GM21390 (cell line): ENCODE measurements at regions not wholly inside any gene's neighbourhood (a gene's known extent, or its start where the extent isn't known, plus 50 kb on each side); places are given as distances from the start of the nearest gene placed in this dataset.
A peak's percentile ranks its signal among the peaks of the same experiment; 100 is the strongest.
"Not testable (repeated sequence)": the region's sequence is repeated elsewhere in the genome, so short reads cannot be mapped to it uniquely, and the experiment has no call there.

Experiments used
- ATAC-seq: cut with Tn5 transposase; IDR thresholded peaks from one replicate; pipeline ENCODE4 v1.9.1; 2021; ENCODE audit not compliant: unreplicated experiment

GRCh38 chr4:173475751-173476150 lies 54.3 kb downstream of the HAND2 start:
- no peak for ATAC-seq

GRCh38 chr4:173469622-173470021 lies 60.4 kb downstream of the HAND2 start:
- ATAC-seq, result no peak

GRCh38 chr4:173468314-173468713 lies 61.7 kb downstream of the HAND2 start:
- ATAC-seq, result no peak

GRCh38 chr4:173466101-173466500 lies 63.9 kb downstream of the HAND2 start:
- no peak for ATAC-seq

- no peak for ATAC-seq
Observed at GRCh38 chr4:173464481-173464880, 65.5 kb downstream of the HAND2 start.

- ATAC-seq, result no peak
Observed at GRCh38 chr4:173463816-173464215, 64.9 kb upstream of the SCRG1 start.

- no peak for ATAC-seq
Observed at GRCh38 chr4:173461170-173461569, 62.3 kb upstream of the SCRG1 start.

GRCh38 chr4:173459857-173460256 lies 60.9 kb upstream of the SCRG1 start:
- ATAC-seq, result no peak

- ATAC-seq, result no peak
Observed at GRCh38 chr4:173457893-173458292, 59.0 kb upstream of the SCRG1 start.

- ATAC-seq, result not testable (repeated sequence)
Observed at GRCh38 chr4:173451435-173451834, 52.5 kb upstream of the SCRG1 start.

GRCh38 chr4:173450281-173450680 lies 51.4 kb upstream of the SCRG1 start:
- no peak for ATAC-seq

GRCh38 chr4:173449380-173449717 lies 50.4 kb upstream of the SCRG1 start:
- no peak for ATAC-seq

GRCh38 chr4:173448608-173449379 lies 49.9 kb upstream of the SCRG1 start:
- ATAC-seq, result peak; percentile 52
